Astrocyte of the spinal cord (primary cell): ENCODE measurements at regions not wholly inside any gene's neighbourhood (a gene's known extent, or its start where the extent isn't known, plus 50 kb on each side); places are given as distances from the start of the nearest gene placed in this dataset.

Source experiments
- DNase-seq: peaks from one replicate; pipeline ENCODE4 v3.0.0; 2011; ENCODE audit warnings: low read depth, low spot score
- H3K4me3 ChIP-seq: 2 replicates; pipeline ENCODE4 v1.5.1; 2011; ENCODE audit warnings: low read depth, mild to moderate bottlenecking, low read length, moderate library complexity
- in situ Hi-C: cut with HindIII; loops from 2 replicates; pipeline ENCODE4 v1.10.0; 2017; ENCODE audit warnings: low sequenced_read_pairs
- TF ChIP-seq, protein P1 (sequence below): IDR thresholded peaks from 2 replicates; pipeline ENCODE4 v1.5.1; 2012; ENCODE audit warnings: low read depth, mild to moderate bottlenecking, low read length, inconsistent platforms

DNA sequence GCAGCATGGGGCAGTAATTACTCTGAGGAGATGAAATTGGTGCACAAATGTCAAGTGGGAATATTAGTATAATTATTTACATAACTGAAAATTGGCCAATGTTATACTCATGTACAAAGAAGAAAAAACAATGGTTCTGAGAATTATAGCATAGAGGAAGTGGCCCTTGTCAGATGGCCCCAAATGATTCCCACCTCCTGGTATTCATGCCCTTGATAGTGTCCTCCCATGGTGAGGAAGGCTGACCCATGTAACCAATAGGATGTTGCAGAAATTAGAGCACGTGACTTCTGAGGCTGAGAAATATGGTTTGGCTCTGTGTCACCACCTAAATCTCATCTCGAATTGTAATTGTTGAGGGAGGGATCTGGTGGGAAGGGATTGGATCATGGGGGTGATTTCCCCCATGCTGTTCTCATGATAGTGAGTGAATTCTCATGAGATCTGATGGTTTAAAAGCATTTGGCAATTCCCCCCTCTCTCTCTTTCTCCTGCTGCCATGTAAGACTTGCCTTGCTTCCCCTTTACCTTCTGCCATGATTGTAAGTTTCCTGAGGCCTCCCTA is 368.5 kb downstream of the SHQ1 start:
- TF ChIP-seq, protein P1, sequence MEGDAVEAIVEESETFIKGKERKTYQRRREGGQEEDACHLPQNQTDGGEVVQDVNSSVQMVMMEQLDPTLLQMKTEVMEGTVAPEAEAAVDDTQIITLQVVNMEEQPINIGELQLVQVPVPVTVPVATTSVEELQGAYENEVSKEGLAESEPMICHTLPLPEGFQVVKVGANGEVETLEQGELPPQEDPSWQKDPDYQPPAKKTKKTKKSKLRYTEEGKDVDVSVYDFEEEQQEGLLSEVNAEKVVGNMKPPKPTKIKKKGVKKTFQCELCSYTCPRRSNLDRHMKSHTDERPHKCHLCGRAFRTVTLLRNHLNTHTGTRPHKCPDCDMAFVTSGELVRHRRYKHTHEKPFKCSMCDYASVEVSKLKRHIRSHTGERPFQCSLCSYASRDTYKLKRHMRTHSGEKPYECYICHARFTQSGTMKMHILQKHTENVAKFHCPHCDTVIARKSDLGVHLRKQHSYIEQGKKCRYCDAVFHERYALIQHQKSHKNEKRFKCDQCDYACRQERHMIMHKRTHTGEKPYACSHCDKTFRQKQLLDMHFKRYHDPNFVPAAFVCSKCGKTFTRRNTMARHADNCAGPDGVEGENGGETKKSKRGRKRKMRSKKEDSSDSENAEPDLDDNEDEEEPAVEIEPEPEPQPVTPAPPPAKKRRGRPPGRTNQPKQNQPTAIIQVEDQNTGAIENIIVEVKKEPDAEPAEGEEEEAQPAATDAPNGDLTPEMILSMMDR = no peak
- no peak overlapping the region for H3K4me3 ChIP-seq
- no peak for DNase-seq
- in situ Hi-C loops = no loop called here

DNA sequence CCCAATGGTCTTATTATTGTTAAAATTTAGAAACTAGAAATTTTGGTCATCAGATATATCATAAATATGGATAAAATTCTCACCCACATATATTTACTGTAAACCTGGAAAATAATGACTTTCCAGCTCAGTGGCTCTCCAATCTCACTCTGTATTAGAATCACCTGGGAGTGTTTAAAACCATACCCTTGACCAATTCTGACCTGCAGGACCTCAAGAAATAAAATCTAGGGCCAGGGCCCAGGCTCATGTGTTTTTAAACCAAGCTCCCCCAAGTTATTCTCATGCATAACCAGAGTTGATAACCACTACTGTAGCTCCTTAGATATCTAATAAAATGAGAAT is 372.1 kb downstream of the SHQ1 start:
- TF ChIP-seq, protein P1 = no peak
- no peak for DNase-seq
- no peak overlapping the region for H3K4me3 ChIP-seq
- in situ Hi-C loops = no loop called here

GRCh38 chr3:72475258-72476138 is 372.7 kb downstream of the SHQ1 start:
- DNase-seq = no peak
- TF ChIP-seq, protein P1 = no peak
- in situ Hi-C loops = no loop called here
- H3K4me3 ChIP-seq = no peak overlapping the region

DNA sequence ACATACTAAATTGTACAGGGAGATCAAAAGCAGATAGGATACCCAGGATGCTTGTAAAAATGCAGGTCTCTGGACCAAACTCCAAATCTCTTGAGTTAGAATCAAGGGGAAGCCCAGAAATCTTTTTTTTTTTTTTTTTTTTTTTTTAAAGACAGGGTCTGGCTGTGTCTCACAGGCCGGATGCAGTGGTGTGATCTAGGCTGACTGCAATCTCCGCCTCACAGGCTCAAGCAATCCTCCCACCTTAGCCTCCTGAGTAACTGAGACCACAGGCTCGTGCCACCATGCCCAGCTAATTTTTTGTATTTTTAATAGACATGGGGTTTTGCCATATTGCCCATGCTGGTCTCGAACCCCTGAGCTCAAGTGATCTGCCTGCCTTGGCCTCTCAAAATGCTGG is 373.5 kb downstream of the SHQ1 start:
- DNase-seq = no peak
- TF ChIP-seq, protein P1 = no peak
- H3K4me3 ChIP-seq = no peak overlapping the region
- in situ Hi-C loops = no loop called here

DNA sequence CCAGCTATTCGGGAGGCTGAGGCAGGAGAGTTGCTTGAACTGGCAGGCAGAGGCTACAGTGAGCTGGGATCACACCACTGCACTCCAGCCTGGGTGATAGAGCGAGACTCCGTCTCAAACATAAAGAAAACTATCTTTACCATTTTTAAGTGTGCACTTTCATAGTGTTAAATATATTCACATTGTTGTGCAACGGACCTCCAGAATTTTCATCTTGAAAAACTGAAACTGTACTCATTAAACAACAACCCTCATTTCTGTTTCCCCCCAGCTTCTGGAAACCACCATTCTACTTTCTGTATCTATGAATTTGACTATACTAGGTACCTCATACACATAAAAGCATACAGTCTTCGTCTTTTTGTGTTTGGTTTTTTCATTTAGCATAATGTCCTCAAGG is 375.1 kb downstream of the SHQ1 start:
- TF ChIP-seq, protein P1 = no peak
- no peak overlapping the region for H3K4me3 ChIP-seq
- no peak for DNase-seq
- in situ Hi-C loops = no loop called here

- TF ChIP-seq, protein P1 = no peak
- no peak for DNase-seq
- in situ Hi-C loops = no loop called here
- H3K4me3 ChIP-seq = no peak overlapping the region
These were observed 377.3 kb downstream of the SHQ1 start for GRCh38 chr3:72470904-72471417.
